HepG2 (cell line): ENCODE measurements at regions not wholly inside any gene's neighbourhood (a gene's known extent, or its start where the extent isn't known, plus 50 kb on each side); places are given as distances from the start of the nearest gene placed in this dataset.

Source experiments
- ATAC-seq: fragments of 200-7000 bp; cut with Tn5 transposase; 3 replicates; pipeline ENCODE4 v1.9.1; 2020; ENCODE audit warnings: mild to moderate bottlenecking, moderate library complexity
- BruUV-seq: library from RNA; stranded (reverse); fragments of 400-500 nt; replicated peaks from 2 replicates; lab custom pipeline; 2021; lab: Mats Ljungman, UMichigan
- CTCF ChIA-PET: fragments of 300-600 bp; formaldehyde crosslinking; extraction: SDS; loops from one replicate; lab custom pipeline; 2021; ENCODE audit warnings: low total read pairs, inconsistent platforms, low intra/inter-chr PET ratio; lab: Yijun Ruan, JAX
- POLR2A ChIA-PET: fragments of 350-600 bp; sonication (Branson Sonifier 250); formaldehyde crosslinking; loops from one replicate; lab custom pipeline; 2020; ENCODE audit warnings: antibody characterized with exemption, inconsistent platforms; lab: Yijun Ruan, JAX
- DNase-seq: peaks from one replicate; pipeline ENCODE4 v3.0.0-alpha.2; 2015; ENCODE audit warnings: low spot score
- FAIRE-seq: peaks from 3 replicates; lab custom pipeline; 2011; peaks lifted over from hg19 to GRCh38; lab: Jason Lieb, UNC
- H2AFZ ChIP-seq: one replicate; pipeline ENCODE4 v1.6.1; 2011; ENCODE audit warnings: low read length, inconsistent platforms
- H3K27ac ChIP-seq: fragments of 300-600 bp; 3 replicates; pipeline ENCODE4 v1.8.0; 2011; ENCODE audit warnings: mixed run types, mild to moderate bottlenecking, mixed read lengths, low read length, inconsistent platforms; ENCODE audit not compliant: insufficient read depth; ENCODE audit errors: extremely low read length
- H3K27me3 ChIP-seq, 2 experiments: fragments of 200-600 bp in 1 of 2; 2 replicates in 1 of 2; 3 replicates in 1 of 2; pipeline versions ENCODE4 v1.6.0 to v1.8.0; 2011; ENCODE audit warnings: low read length in 2 of 2, mild to moderate bottlenecking in 2 of 2, moderate library complexity in 2 of 2, inconsistent platforms in 1 of 2; ENCODE audit not compliant: insufficient read depth in 2 of 2, control insufficient read depth in 1 of 2
- H3K36me3 ChIP-seq, 2 experiments: fragments of 200-600 bp in 1 of 2; replicated peaks in 1 of 2; 2 replicates in 1 of 2; 3 replicates in 1 of 2; pipeline versions ENCODE4 v1.5.1 to v1.8.0; 2011; ENCODE audit warnings: low read length in 2 of 2, inconsistent platforms in 1 of 2; ENCODE audit not compliant: insufficient read depth in 2 of 2, control insufficient read depth in 1 of 2
- H3K4me1 ChIP-seq: 2 replicates; pipeline ENCODE4 v1.5.1; 2012; ENCODE audit warnings: low read length, inconsistent platforms; ENCODE audit not compliant: insufficient read depth
- H3K4me2 ChIP-seq: 2 replicates; pipeline ENCODE4 v1.6.0; 2011; ENCODE audit warnings: low read depth, low read length, inconsistent platforms
- H3K4me3 ChIP-seq, 3 experiments: fragments of 200-600 bp in 1 of 3; sonication (generic), shearing (Covaris generic) in 1 of 3; replicated peaks in 1 of 3; 2 replicates each; pipeline ENCODE4 v1.5.1; 2011 to 2016; ENCODE audit warnings: low read length in 3 of 3, inconsistent platforms in 2 of 3, low read depth in 2 of 3, mild to moderate bottlenecking in 2 of 3, control low read depth in 1 of 3, mixed read lengths in 1 of 3; ENCODE audit not compliant: insufficient read depth in 1 of 3
- H3K79me2 ChIP-seq: one replicate; pipeline ENCODE4 v1.6.1; 2011; ENCODE audit warnings: low read length, inconsistent platforms; ENCODE audit not compliant: insufficient read depth
- H3K9ac ChIP-seq: 2 replicates; pipeline ENCODE4 v1.6.0; 2011; ENCODE audit warnings: mild to moderate bottlenecking, low read depth, low read length, inconsistent platforms; ENCODE audit not compliant: insufficient read depth
- H3K9me3 ChIP-seq: 2 replicates; pipeline ENCODE4 v1.5.1; 2012; ENCODE audit warnings: mild to moderate bottlenecking, low read length
- H4K20me1 ChIP-seq: 2 replicates; pipeline ENCODE4 v1.6.0; 2011; ENCODE audit warnings: inconsistent platforms, mild to moderate bottlenecking, low read length, moderate library complexity; ENCODE audit not compliant: insufficient read depth
- ARNT ChIP-seq: fragments of 450-650 bp; IDR thresholded peaks from 2 replicates; pipeline ENCODE4 v1.6.1; 2017
- BATF2 ChIP-seq: sonication (generic); formaldehyde crosslinking; IDR thresholded peaks from 2 replicates; pipeline ENCODE4 v1.8.0; 2022; ENCODE audit warnings: mild to moderate bottlenecking, missing genetic modification reagents, moderate library complexity
- CHCHD3 ChIP-seq: sonication (generic); formaldehyde crosslinking; IDR thresholded peaks from 2 replicates; pipeline ENCODE4 v1.8.0; 2022; ENCODE audit warnings: mild to moderate bottlenecking, missing genetic modification reagents, moderate library complexity
- HOXA5 ChIP-seq: sonication (generic); formaldehyde crosslinking; IDR thresholded peaks from 2 replicates; pipeline ENCODE4 v1.4.0; 2020; ENCODE audit warnings: missing genetic modification reagents
- IRF1 ChIP-seq: sonication (generic); formaldehyde crosslinking; IDR thresholded peaks from 2 replicates; pipeline ENCODE4 v1.4.0; 2020; ENCODE audit warnings: low read depth, mild to moderate bottlenecking, missing genetic modification reagents
- RARG ChIP-seq: sonication (generic); formaldehyde crosslinking; IDR thresholded peaks from 2 replicates; pipeline ENCODE4 v1.4.0; 2020; ENCODE audit warnings: low read depth, mild to moderate bottlenecking, missing genetic modification reagents
- ZNF253 ChIP-seq: sonication (generic); formaldehyde crosslinking; IDR thresholded peaks from 2 replicates; pipeline ENCODE4 v1.8.0; 2022; ENCODE audit warnings: mild to moderate bottlenecking, missing genetic modification reagents, borderline replicate concordance
- ZNF772 ChIP-seq: sonication (generic); formaldehyde crosslinking; IDR thresholded peaks from 2 replicates; pipeline ENCODE4 v1.5.0; 2020; ENCODE audit warnings: mild to moderate bottlenecking, missing genetic modification reagents
- WGBS: methylation state at CpG from one replicate; pipeline ENCODE4 v1.1.6; 2017; ENCODE audit warnings: low lambda C conversion rate; 5-methylcytosine and 5-hydroxymethylcytosine counted together
- in situ Hi-C: cut with HindIII; loops from 2 replicates; pipeline ENCODE4 v1.10.0; 2017; ENCODE audit warnings: low pct_unique_long_range_greater_than_20kb; ENCODE audit not compliant: extremely low pct_ligation_motif_present
- intact Hi-C: fragments of 100-400 bp; cut with micrococcal nuclease; formaldehyde crosslinking; loops from one replicate; pipeline ENCODE4 v1.10.0; 2022; ENCODE audit not compliant: unreplicated experiment
- TF ChIP-seq, protein P1 (sequence below): IDR thresholded peaks from 2 replicates; pipeline ENCODE4 v1.6.1; 2016; ENCODE audit warnings: low read depth, borderline replicate concordance
- TF ChIP-seq, protein P2 (sequence below): sonication (generic); formaldehyde crosslinking; IDR thresholded peaks from 2 replicates; pipeline ENCODE4 v1.8.1; 2023; ENCODE audit warnings: missing genetic modification reagents, inconsistent platforms, borderline replicate concordance

GRCh38 chr5:173464813-173465212, 136.6 kb upstream of the STC2 start:
- Histone ChIP-seq H3K9ac (no peak overlapping the region), H4K20me1 (no peaks in the 10 kb centered on the region), H3K4me3 (no peak overlapping the region), H3K27ac (no peak overlapping the region), H3K4me2 (no peak overlapping the region), H3K36me3 (no peaks in the 10 kb centered on the region), H3K79me2 (no peaks in the 10 kb centered on the region), H3K27me3 (peaks cover 0 to 9% of the 10 kb centered on the region in 2 experiments; a peak in 3 of 5 replicates), H3K9me3 (peaks cover 20% of the 10 kb centered on the region), H3K4me1 (no peaks in the 10 kb centered on the region), H2AFZ (no peak overlapping the region)
- in situ Hi-C loops (no loop called here), intact Hi-C loops (no loop called here)
- under 1% methylated on average over 4 of the region's 4 CpGs for WGBS
- POLR2A ChIA-PET = no interaction called here
- TF ChIP-seq HOXA5 (CRISPR knock-in tag) (no peak), BATF2 (no peak), ZNF253 (CRISPR knock-in tag) (no peak), RARG (no peak), CHCHD3 (no peak)
- TF ChIP-seq, protein P1, sequence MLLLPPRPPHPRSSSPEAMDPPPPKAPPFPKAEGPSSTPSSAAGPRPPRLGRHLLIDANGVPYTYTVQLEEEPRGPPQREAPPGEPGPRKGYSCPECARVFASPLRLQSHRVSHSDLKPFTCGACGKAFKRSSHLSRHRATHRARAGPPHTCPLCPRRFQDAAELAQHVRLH (CRISPR knock-in tag) = no peak
- ATAC-seq (no peak), FAIRE-seq (no peak), DNase-seq (no peak)
- CTCF ChIA-PET = no interaction called here
- no TSS peak for BruUV-seq

GRCh38 chr5:173463207-173463606, 135.0 kb upstream of the STC2 start:
- Histone ChIP-seq H3K27ac (no peak overlapping the region), H3K4me1 (no peaks in the 10 kb centered on the region)
- WGBS = 0% methylated on average over 1 of the region's 3 CpGs
- no peak for TF ChIP-seq ARNT
- no peak for TF ChIP-seq ZNF772 (CRISPR knock-in tag)
- TF ChIP-seq, protein P2, sequence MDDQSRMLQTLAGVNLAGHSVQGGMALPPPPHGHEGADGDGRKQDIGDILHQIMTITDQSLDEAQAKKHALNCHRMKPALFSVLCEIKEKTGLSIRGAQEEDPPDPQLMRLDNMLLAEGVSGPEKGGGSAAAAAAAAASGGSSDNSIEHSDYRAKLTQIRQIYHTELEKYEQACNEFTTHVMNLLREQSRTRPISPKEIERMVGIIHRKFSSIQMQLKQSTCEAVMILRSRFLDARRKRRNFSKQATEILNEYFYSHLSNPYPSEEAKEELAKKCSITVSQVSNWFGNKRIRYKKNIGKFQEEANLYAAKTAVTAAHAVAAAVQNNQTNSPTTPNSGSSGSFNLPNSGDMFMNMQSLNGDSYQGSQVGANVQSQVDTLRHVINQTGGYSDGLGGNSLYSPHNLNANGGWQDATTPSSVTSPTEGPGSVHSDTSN (CRISPR knock-in tag) = no peak
- no peak for TF ChIP-seq IRF1
- TF ChIP-seq, all 625 proteins: peak for 0
- no peak overlapping the region for H3K4me3 ChIP-seq
- no peaks in the 10 kb centered on the region; a peak in 3 of 5 replicates for H3K27me3 ChIP-seq
- no peaks in the 10 kb centered on the region for H4K20me1 ChIP-seq
- CTCF ChIA-PET = no interaction called here
- H3K4me2 ChIP-seq = no peak overlapping the region
- BruUV-seq = no TSS peak
- intact Hi-C loops (no loop called here), in situ Hi-C loops (no loop called here)
- FAIRE-seq (no peak), ATAC-seq (no peak), DNase-seq (no peak)
- no peak overlapping the region for H3K9ac ChIP-seq
- no peaks in the 10 kb centered on the region for H3K36me3 ChIP-seq
- no peak overlapping the region for H2AFZ ChIP-seq
- POLR2A ChIA-PET = no interaction called here
- peaks cover 20% of the 10 kb centered on the region for H3K9me3 ChIP-seq
- no peaks in the 10 kb centered on the region for H3K79me2 ChIP-seq
